Fibroblast of villous mesenchyme (primary cell): ENCODE measurements at regions not wholly inside any gene's neighbourhood (a gene's known extent, or its start where the extent isn't known, plus 50 kb on each side); places are given as distances from the start of the nearest gene placed in this dataset.

Experiments used
- DNase-seq: peaks from one replicate; pipeline ENCODE4 v3.0.0-alpha.2; 2010; ENCODE audit warnings: low read depth
- H3K4me3 ChIP-seq: 2 replicates; pipeline ENCODE4 v1.5.1; 2011; ENCODE audit warnings: low read depth, mild to moderate bottlenecking, low read length
- TF ChIP-seq, protein P1 (sequence below): IDR thresholded peaks from 2 replicates; pipeline ENCODE4 v1.5.1; 2012; ENCODE audit warnings: low read depth, mild to moderate bottlenecking, low read length; ENCODE audit not compliant: insufficient read depth

DNA sequence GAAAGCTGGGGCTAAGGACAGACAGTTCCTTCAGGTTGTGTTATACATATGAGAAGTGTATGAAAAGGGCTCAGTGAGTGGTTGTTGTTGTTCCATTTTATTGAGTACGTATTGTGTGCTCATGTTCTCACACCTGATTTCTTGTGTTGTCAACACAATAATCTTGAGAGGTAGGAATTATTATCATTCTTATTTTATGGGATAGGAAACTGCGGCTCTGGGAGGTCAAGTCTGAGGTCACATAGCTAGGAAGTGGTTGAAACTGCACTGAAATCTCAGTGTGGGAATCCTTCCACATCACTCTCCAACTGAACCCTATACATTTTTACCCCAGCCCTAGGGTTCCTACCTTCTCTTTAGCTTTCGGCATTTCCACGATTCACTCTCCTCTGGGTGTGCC, 124.2 kb upstream of the CXCR4 start:
- no peak overlapping the region for H3K4me3 ChIP-seq
- TF ChIP-seq, protein P1, sequence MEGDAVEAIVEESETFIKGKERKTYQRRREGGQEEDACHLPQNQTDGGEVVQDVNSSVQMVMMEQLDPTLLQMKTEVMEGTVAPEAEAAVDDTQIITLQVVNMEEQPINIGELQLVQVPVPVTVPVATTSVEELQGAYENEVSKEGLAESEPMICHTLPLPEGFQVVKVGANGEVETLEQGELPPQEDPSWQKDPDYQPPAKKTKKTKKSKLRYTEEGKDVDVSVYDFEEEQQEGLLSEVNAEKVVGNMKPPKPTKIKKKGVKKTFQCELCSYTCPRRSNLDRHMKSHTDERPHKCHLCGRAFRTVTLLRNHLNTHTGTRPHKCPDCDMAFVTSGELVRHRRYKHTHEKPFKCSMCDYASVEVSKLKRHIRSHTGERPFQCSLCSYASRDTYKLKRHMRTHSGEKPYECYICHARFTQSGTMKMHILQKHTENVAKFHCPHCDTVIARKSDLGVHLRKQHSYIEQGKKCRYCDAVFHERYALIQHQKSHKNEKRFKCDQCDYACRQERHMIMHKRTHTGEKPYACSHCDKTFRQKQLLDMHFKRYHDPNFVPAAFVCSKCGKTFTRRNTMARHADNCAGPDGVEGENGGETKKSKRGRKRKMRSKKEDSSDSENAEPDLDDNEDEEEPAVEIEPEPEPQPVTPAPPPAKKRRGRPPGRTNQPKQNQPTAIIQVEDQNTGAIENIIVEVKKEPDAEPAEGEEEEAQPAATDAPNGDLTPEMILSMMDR = no peak
- peak; percentile 43 for DNase-seq

GRCh38 chr2:136239079-136239685, 121.2 kb upstream of the CXCR4 start:
- TF ChIP-seq, protein P1 = no peak
- no peak overlapping the region for H3K4me3 ChIP-seq
- DNase-seq = no peak

DNA sequence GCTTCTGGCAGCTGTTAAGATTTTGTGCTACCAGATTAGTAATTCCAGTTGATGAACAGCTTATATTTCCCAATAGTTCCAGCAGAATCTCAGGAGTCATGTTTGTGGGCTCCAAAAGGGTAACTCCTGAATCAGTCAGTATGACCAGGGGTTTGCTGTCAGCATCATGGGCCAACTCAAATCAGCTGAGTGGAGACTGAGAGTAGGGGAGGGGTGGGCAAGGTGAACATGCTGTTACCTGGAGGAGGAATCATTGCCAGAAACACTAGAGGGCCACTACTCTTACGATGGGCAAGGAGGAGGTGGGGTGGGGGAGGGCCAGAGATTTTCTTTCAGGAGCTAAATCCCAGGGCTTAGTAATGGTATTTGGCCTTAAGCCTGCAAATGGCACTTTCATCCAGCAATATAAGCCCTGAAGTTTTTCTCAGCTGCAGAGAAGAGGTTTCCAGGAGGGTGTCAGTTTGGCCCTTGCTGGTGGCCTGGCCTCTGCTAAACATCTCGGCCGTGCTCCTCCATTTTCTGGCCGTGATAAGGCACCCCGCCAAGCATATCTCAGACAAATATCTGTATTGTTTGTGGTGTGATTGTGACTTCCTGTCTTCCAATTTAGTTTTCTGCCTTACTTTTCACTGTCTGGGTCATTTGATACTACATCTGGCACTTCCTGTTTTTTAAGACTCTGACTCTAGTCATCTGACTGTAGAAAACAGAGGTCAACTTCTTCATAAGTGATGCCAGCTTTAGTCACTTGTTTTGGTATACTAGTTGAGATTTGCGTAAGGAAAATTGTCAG, 120.5 kb upstream of the CXCR4 start:
- H3K4me3 ChIP-seq = no peak overlapping the region
- TF ChIP-seq, protein P1 = no peak
- DNase-seq = peak; percentile 79

DNA sequence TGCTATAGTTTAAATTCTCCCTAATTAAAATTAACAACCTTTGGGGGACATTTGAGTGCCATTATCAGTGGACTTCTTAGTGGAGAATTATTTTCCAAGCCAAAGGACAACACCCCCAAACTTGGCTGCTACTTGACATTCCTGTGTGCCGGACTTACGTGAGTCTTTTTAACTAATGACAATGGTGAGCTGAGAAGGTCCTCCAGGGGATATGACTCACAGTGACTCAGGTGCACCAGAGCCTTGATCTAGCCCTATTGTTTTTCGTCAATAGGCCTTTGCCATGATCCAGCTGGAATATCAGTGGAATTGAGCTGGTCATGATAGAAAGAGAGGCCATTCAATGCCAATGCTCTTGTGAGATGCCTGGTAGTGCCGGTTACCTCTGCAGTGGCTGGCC, 118.1 kb upstream of the CXCR4 start:
- peak; percentile 6 for DNase-seq

GRCh38 chr2:136235546-136235945, 117.6 kb upstream of the CXCR4 start:
- TF ChIP-seq, protein P1 = no peak
- peak; percentile 6 for DNase-seq
- H3K4me3 ChIP-seq = no peak overlapping the region

More for the DNA sequence above, 118.1 kb upstream of the CXCR4 start:
- TF ChIP-seq, protein P1 = no peak
- no peak overlapping the region for H3K4me3 ChIP-seq

DNA sequence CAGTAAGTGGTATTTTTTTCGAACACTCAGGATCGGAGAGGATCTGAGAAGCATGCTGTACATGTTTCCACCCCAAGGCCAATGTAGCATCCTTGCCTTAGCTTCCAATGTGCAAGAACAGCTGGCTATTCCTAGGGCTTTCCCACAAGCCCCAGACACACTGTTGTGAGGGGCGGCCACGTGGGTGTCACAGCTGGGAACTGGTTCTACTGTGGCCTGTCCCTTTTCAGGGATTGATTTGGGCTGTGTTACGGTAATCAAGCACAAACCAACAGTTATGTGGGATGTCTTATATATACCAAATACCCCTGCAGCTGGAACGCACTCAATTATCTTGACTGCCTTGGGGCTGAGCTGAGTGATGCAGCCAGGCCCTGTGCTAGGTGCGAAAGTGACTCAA, 116.3 kb upstream of the CXCR4 start:
- TF ChIP-seq, protein P1 = no peak

DNA sequence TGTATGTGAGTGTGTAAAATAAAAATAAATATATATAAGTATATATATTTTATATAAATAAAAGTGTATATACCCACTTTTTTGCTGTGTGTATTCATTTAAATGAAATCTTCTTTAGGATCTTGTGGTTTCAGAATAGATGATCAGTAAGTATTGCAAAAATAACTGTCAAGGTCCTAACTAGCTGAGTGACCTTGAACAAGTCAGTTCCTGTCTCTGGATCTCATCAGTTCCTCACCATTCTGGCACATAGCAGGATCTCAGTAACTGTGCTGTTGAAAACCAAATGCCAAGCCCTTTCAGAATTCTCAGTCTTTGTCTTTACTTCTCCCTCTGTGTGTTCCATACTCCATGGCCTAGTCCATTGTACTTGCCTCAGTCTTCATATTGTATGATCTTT, 115.3 kb upstream of the CXCR4 start:
- H3K4me3 ChIP-seq = no peak overlapping the region
- no peak for DNase-seq
- TF ChIP-seq, protein P1 = no peak

More for the DNA sequence above, 116.3 kb upstream of the CXCR4 start:
- DNase-seq = no peak
- H3K4me3 ChIP-seq = no peak overlapping the region
